ENCODE measurements at regions not wholly inside any gene's neighbourhood (a gene's known extent, or its start where the extent isn't known, plus 50 kb on each side); places are given as distances from the start of the nearest gene placed in this dataset.

DNA sequence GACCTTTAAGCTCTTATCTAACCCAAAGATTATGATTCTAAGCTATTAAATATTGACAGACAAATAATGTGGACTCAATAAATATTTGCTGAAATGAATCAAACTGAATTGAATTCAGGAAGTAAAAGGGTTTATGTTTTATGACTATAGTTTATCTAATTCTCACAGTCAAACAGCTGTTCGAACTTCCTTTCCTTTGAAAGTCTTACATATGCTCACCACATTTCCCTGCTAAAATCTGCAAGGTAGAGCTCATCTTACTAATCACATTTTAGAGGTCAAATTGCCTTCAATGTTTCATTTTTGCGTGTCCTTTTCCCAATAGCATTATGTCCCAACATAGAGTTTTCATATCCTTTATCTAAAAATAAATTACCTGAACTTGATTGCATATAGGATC, 154.9 kb upstream of the PPP1R3A start:
- Mint-ChIP-seq H3K27me3 (ENCODE audit: unreplicated experiment) (no peaks in the 10 kb centered on the region), H3K4me3 (ENCODE audit: unreplicated experiment) (no peak overlapping the region), H3K36me3 (ENCODE audit: unreplicated experiment) (no peaks in the 10 kb centered on the region), H3K9me3 (ENCODE audit: unreplicated experiment) (no peaks in the 10 kb centered on the region), H3K4me1 (ENCODE audit: unreplicated experiment) (no peaks in the 10 kb centered on the region), H3K27ac (ENCODE audit: unreplicated experiment) (no peak overlapping the region)
- TF ChIP-seq, protein P1, sequence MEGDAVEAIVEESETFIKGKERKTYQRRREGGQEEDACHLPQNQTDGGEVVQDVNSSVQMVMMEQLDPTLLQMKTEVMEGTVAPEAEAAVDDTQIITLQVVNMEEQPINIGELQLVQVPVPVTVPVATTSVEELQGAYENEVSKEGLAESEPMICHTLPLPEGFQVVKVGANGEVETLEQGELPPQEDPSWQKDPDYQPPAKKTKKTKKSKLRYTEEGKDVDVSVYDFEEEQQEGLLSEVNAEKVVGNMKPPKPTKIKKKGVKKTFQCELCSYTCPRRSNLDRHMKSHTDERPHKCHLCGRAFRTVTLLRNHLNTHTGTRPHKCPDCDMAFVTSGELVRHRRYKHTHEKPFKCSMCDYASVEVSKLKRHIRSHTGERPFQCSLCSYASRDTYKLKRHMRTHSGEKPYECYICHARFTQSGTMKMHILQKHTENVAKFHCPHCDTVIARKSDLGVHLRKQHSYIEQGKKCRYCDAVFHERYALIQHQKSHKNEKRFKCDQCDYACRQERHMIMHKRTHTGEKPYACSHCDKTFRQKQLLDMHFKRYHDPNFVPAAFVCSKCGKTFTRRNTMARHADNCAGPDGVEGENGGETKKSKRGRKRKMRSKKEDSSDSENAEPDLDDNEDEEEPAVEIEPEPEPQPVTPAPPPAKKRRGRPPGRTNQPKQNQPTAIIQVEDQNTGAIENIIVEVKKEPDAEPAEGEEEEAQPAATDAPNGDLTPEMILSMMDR (IDR thresholded peaks at IDR 0.05): no peak
- DNase-seq (ENCODE audit: extremely low spot score, unreplicated experiment): no peak

DNA sequence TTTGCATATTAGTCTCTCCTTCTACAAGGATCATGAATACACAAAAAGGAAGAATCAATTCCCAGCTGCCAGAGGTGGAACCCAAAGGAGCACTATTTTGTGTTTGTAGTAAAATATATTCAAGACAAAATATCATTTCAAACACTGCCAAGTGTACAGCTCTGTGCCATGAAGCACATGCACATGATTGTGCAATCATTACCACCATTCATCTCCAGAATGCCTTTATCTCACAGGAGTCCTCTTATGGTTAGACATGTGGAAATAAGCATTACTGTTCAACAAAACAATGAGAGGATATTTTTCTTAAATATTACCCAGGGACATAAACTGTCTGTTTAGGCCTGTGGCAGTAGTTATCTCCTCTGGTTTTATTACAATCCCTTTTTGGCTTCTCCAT, 151.4 kb upstream of the PPP1R3A start:
- Mint-ChIP-seq H3K36me3 (ENCODE audit: unreplicated experiment) (no peaks in the 10 kb centered on the region), H3K27me3 (ENCODE audit: unreplicated experiment) (no peaks in the 10 kb centered on the region), H3K27ac (ENCODE audit: unreplicated experiment) (no peak overlapping the region), H3K4me3 (ENCODE audit: unreplicated experiment) (no peak overlapping the region), H3K4me1 (ENCODE audit: unreplicated experiment) (no peaks in the 10 kb centered on the region), H3K9me3 (ENCODE audit: unreplicated experiment) (no peaks in the 10 kb centered on the region)
- TF ChIP-seq, protein P1 (IDR thresholded peaks at IDR 0.05): no peak
- no peak for DNase-seq (ENCODE audit: extremely low spot score, unreplicated experiment)

DNA sequence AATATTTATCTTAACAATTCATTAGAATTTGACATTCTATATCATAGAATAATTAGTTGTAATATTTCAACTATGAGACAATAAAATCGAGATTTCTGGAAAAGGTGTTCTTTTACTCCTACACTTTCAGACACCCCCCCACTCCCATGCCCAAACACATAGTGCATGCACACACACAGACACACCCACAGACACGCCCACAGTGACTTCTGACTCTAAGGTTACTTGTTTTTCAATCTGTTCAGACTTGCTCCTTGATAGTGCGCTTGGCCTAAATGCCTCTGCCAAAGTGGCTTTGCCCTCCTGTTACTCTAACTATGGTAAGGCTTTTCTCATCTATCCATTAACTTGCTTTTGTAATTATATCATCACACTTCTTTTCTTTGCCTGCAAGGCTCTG, 144.0 kb upstream of the PPP1R3A start:
- no peaks in the 10 kb centered on the region for H3K36me3 Mint-ChIP-seq (ENCODE audit: unreplicated experiment)
- TF ChIP-seq, protein P1 (IDR thresholded peaks at IDR 0.05): no peak
- H3K27ac Mint-ChIP-seq (ENCODE audit: unreplicated experiment): no peak overlapping the region
- H3K27me3 Mint-ChIP-seq (ENCODE audit: unreplicated experiment): no peaks in the 10 kb centered on the region
- DNase-seq (ENCODE audit: extremely low spot score, unreplicated experiment): no peak
- peaks cover 2% of the 10 kb centered on the region for H3K9me3 Mint-ChIP-seq (ENCODE audit: unreplicated experiment)
- H3K4me3 Mint-ChIP-seq (ENCODE audit: unreplicated experiment): no peak overlapping the region
- no peaks in the 10 kb centered on the region for H3K4me1 Mint-ChIP-seq (ENCODE audit: unreplicated experiment)

DNA sequence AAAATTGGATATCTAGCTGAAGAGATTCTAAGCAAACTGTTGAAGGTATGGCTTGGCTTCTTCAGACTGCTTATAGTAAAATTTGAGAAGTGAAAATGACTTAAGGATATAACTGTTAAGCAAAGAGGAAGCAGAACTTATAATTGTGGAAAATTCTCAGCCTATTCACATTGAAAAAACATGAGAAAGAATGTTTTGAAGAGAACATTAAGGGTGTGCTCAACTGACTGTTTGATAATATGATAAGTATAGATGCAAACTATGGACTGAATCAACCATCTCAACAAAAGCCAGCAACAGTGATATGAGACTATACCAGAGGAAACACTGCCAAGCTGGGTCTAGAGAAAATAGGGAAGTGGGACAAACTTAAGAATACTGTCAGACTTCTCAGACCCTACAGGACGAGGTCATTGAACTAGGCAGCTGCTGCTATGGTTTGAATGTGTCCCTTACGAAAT, 133.1 kb upstream of the PPP1R3A start:
- H3K4me3 Mint-ChIP-seq (ENCODE audit: unreplicated experiment): no peak overlapping the region
- TF ChIP-seq, protein P1 (IDR thresholded peaks at IDR 0.05): no peak
- peaks cover 6% of the 10 kb centered on the region for H3K4me1 Mint-ChIP-seq (ENCODE audit: unreplicated experiment)
- no peak overlapping the region for H3K27ac Mint-ChIP-seq (ENCODE audit: unreplicated experiment)
- no peaks in the 10 kb centered on the region for H3K27me3 Mint-ChIP-seq (ENCODE audit: unreplicated experiment)
- H3K9me3 Mint-ChIP-seq (ENCODE audit: unreplicated experiment): peaks cover 11% of the 10 kb centered on the region
- H3K36me3 Mint-ChIP-seq (ENCODE audit: unreplicated experiment): peaks cover 3% of the 10 kb centered on the region
- no peak for DNase-seq (ENCODE audit: extremely low spot score, unreplicated experiment)

DNA sequence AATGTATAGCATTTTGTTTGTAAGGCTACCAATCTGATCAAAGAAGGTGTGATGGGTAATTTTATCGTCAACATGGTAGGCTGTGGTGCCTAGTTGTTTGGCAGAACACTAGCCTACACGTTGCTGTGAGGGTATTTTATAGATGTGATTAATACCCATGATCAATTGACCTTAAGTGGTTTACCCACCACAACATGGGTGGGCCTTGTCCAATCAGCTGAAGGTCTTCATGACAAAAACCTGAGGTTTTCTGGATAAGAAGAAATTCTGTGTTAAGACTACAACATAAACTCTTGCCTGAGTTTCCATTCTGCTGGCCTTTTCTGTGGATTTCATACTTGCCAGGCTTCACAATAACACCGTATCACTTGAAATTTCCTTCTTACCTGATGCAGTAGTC, 131.8 kb upstream of the PPP1R3A start:
- TF ChIP-seq, protein P1 (IDR thresholded peaks at IDR 0.05): no peak

More for the DNA sequence above, 131.8 kb upstream of the PPP1R3A start:
- no peak overlapping the region for H3K4me3 Mint-ChIP-seq (ENCODE audit: unreplicated experiment)
- no peak overlapping the region for H3K27ac Mint-ChIP-seq (ENCODE audit: unreplicated experiment)
- H3K27me3 Mint-ChIP-seq (ENCODE audit: unreplicated experiment): no peaks in the 10 kb centered on the region
- peaks cover 6% of the 10 kb centered on the region for H3K4me1 Mint-ChIP-seq (ENCODE audit: unreplicated experiment)
- H3K36me3 Mint-ChIP-seq (ENCODE audit: unreplicated experiment): no peaks in the 10 kb centered on the region
- no peak for DNase-seq (ENCODE audit: extremely low spot score, unreplicated experiment)
- peaks cover 6% of the 10 kb centered on the region for H3K9me3 Mint-ChIP-seq (ENCODE audit: unreplicated experiment)

Data from osteocyte (in vitro differentiated cells).